GM23248 (cell line): ENCODE measurements at regions not wholly inside any gene's neighbourhood (a gene's known extent, or its start where the extent isn't known, plus 50 kb on each side); places are given as distances from the start of the nearest gene placed in this dataset.

ENCODE experiments used
- DNase-seq: peaks from one replicate; pipeline ENCODE4 v3.0.0-alpha.2; 2015
- H2AFZ ChIP-seq: fragments of 200-600 bp; sonication (generic); 2 replicates; pipeline ENCODE4 v1.6.1; 2016; ENCODE audit warnings: antibody characterized with exemption
- H3F3A ChIP-seq: fragments of 200-600 bp; sonication (generic); 2 replicates; pipeline ENCODE4 v1.6.1; 2016; ENCODE audit warnings: mild to moderate bottlenecking, antibody characterized with exemption, mixed run types; ENCODE audit not compliant: insufficient read depth
- H3K27ac ChIP-seq: fragments of 200-600 bp; sonication (generic); 2 replicates; pipeline ENCODE4 v1.5.1; 2016; ENCODE audit warnings: mild to moderate bottlenecking
- H3K27me3 ChIP-seq: fragments of 200-600 bp; sonication (generic); replicated peaks from 2 replicates; pipeline ENCODE4 v1.6.1; 2016; ENCODE audit warnings: mild to moderate bottlenecking; ENCODE audit not compliant: insufficient read depth
- H3K36me3 ChIP-seq: fragments of 200-600 bp; sonication (generic); 2 replicates; pipeline ENCODE4 v1.6.1; 2016; ENCODE audit warnings: low read depth, mild to moderate bottlenecking
- H3K4me1 ChIP-seq: fragments of 200-600 bp; sonication (generic); 2 replicates; pipeline ENCODE4 v1.6.1; 2016; ENCODE audit warnings: mild to moderate bottlenecking; ENCODE audit not compliant: insufficient read depth
- H3K4me2 ChIP-seq: fragments of 200-600 bp; sonication (generic); one replicate; pipeline ENCODE4 v1.6.1; 2016; ENCODE audit warnings: mild to moderate bottlenecking; ENCODE audit not compliant: unreplicated experiment
- H3K4me3 ChIP-seq: fragments of 200-600 bp; sonication (generic); 2 replicates; pipeline ENCODE4 v1.5.1; 2016; ENCODE audit warnings: mild to moderate bottlenecking
- H3K79me2 ChIP-seq: fragments of 200-600 bp; sonication (generic); 2 replicates; pipeline ENCODE4 v1.6.1; 2016; ENCODE audit warnings: mild to moderate bottlenecking; ENCODE audit not compliant: insufficient read depth
- H3K9ac ChIP-seq: fragments of 200-600 bp; sonication (generic); 2 replicates; pipeline ENCODE4 v1.6.1; 2016; ENCODE audit warnings: mild to moderate bottlenecking
- H3K9me2 ChIP-seq: fragments of 200-600 bp; sonication (generic); 2 replicates; pipeline ENCODE4 v1.6.1; 2016; ENCODE audit warnings: mixed run types, mild to moderate bottlenecking, moderate library complexity; ENCODE audit not compliant: insufficient read depth
- H3K9me3 ChIP-seq: fragments of 200-600 bp; sonication (generic); one replicate; pipeline ENCODE4 v1.6.1; 2017; ENCODE audit warnings: low read depth
- H4K20me1 ChIP-seq: fragments of 200-600 bp; sonication (generic); 2 replicates; pipeline ENCODE4 v1.6.0; 2016; ENCODE audit not compliant: insufficient read depth
- EZH2 ChIP-seq: fragments of 200-600 bp; sonication (generic); IDR thresholded peaks from 2 replicates; pipeline ENCODE4 v1.6.1; 2018; ENCODE audit warnings: antibody characterized with exemption, mild to moderate bottlenecking; ENCODE audit not compliant: insufficient read depth, poor library complexity, severe bottlenecking
- EZH2phosphoT487 ChIP-seq: fragments of 200-600 bp; sonication (generic); IDR thresholded peaks from 2 replicates; pipeline ENCODE4 v1.6.1; 2018; ENCODE audit warnings: antibody characterized with exemption, moderate library complexity, mild to moderate bottlenecking, low read depth; ENCODE audit not compliant: insufficient read depth
- WGBS, 2 experiments: methylation state at CpG; one replicate each; pipeline ENCODE4 v1.1.6; 2015 to 2017; ENCODE audit warnings: low lambda C conversion rate in 2 of 2, low coverage in 1 of 2; ENCODE audit errors: missing lambda C conversion rate in 2 of 2; 5-methylcytosine and 5-hydroxymethylcytosine counted together
- in situ Hi-C: fragments of 300-500 bp; cut with MboI; formaldehyde crosslinking; loops from 2 replicates; pipeline ENCODE4 v1.15.0; 2020

- Histone ChIP-seq H3K4me1 (no peaks in the 10 kb centered on the region), H3K9ac (no peak overlapping the region), H3K9me2 (no peaks in the 10 kb centered on the region), H3K4me3 (no peak overlapping the region), H3K4me2 (no peak overlapping the region), H3K27ac (no peak overlapping the region), H3K9me3 (no peaks in the 10 kb centered on the region), H3K36me3 (no peaks in the 10 kb centered on the region), H4K20me1 (no peaks in the 10 kb centered on the region), H3K79me2 (no peaks in the 10 kb centered on the region), H3K27me3 (0 out of 2 replicates have a peak, but pooled peaks cover 5% of the 10 kb centered on the region), H2AFZ (no peak overlapping the region), H3F3A (no peaks in the 10 kb centered on the region)
- DNase-seq = no peak
- in situ Hi-C loops = no loop called here
- TF ChIP-seq EZH2 = no peak
- TF ChIP-seq EZH2phosphoT487 = no peak
- WGBS, 2 experiments = 40 to 42% methylated on average over 6 of the region's 6 CpGs
Observed at GRCh38 chr10:124250506-124250905, 157.1 kb upstream of the CHST15 start.

GRCh38 chr10:124249812-124250432 is 156.5 kb upstream of the CHST15 start:
- H3K4me1 ChIP-seq = no peaks in the 10 kb centered on the region
- DNase-seq = no peak
- TF ChIP-seq EZH2 (no peak), EZH2phosphoT487 (no peak)
- H3K27me3 ChIP-seq = no peaks in the 10 kb centered on the region
- H2AFZ ChIP-seq = no peak overlapping the region
- H3K9me2 ChIP-seq = no peaks in the 10 kb centered on the region
- H4K20me1 ChIP-seq = no peaks in the 10 kb centered on the region
- in situ Hi-C loops = no loop called here
- H3K9ac ChIP-seq = no peak overlapping the region
- H3K36me3 ChIP-seq = no peaks in the 10 kb centered on the region
- no peak overlapping the region for H3K4me2 ChIP-seq
- H3K9me3 ChIP-seq = no peaks in the 10 kb centered on the region
- WGBS, 2 experiments = 26 to 27% methylated on average over 8 of the region's 8 CpGs
- no peak overlapping the region for H3K27ac ChIP-seq
- H3F3A ChIP-seq = no peaks in the 10 kb centered on the region
- no peaks in the 10 kb centered on the region for H3K79me2 ChIP-seq
- no peak overlapping the region for H3K4me3 ChIP-seq

GRCh38 chr10:124249196-124249595 is 155.8 kb upstream of the CHST15 start:
- in situ Hi-C loops = no loop called here
- H3K27me3 ChIP-seq = no peaks in the 10 kb centered on the region
- DNase-seq = no peak
- H3K4me2 ChIP-seq = no peak overlapping the region
- no peaks in the 10 kb centered on the region for H3K9me3 ChIP-seq
- H2AFZ ChIP-seq = no peak overlapping the region
- no peaks in the 10 kb centered on the region for H3K36me3 ChIP-seq
- no peak overlapping the region for H3K27ac ChIP-seq
- 49 to 50% methylated on average over 6 of the region's 6 CpGs for WGBS, 2 experiments
- no peaks in the 10 kb centered on the region for H3K4me1 ChIP-seq
- H3K9me2 ChIP-seq = no peaks in the 10 kb centered on the region
- no peaks in the 10 kb centered on the region for H3F3A ChIP-seq
- no peak overlapping the region for H3K4me3 ChIP-seq
- H3K9ac ChIP-seq = no peak overlapping the region
- TF ChIP-seq EZH2phosphoT487 = no peak
- H4K20me1 ChIP-seq = no peaks in the 10 kb centered on the region
- H3K79me2 ChIP-seq = no peaks in the 10 kb centered on the region

- Histone ChIP-seq H3K27me3 (no peaks in the 10 kb centered on the region), H3K36me3 (no peaks in the 10 kb centered on the region), H3F3A (no peaks in the 10 kb centered on the region), H4K20me1 (no peaks in the 10 kb centered on the region), H3K27ac (no peak overlapping the region), H3K9ac (no peak overlapping the region), H3K4me2 (no peak overlapping the region), H3K4me1 (no peaks in the 10 kb centered on the region), H2AFZ (no peak overlapping the region), H3K9me3 (no peaks in the 10 kb centered on the region), H3K4me3 (no peak overlapping the region), H3K9me2 (no peaks in the 10 kb centered on the region), H3K79me2 (no peaks in the 10 kb centered on the region)
- in situ Hi-C loops = no loop called here
- DNase-seq = no peak
- TF ChIP-seq EZH2phosphoT487 (no peak), EZH2 (no peak)
- 41 to 42% methylated on average over 18 of the region's 18 CpGs for WGBS, 2 experiments
Observed at GRCh38 chr10:124248056-124249045, 155.0 kb upstream of the CHST15 start.
